Spleen (tissue), 7 donors: ENCODE measurements at regions not wholly inside any gene's neighbourhood (a gene's known extent, or its start where the extent isn't known, plus 50 kb on each side); places are given as distances from the start of the nearest gene placed in this dataset.

ENCODE experiments used
- CTCF ChIP-seq, 11 experiments: fragments of 200-600 bp in 7 of 11; fragments of 450-650 bp in 4 of 11; sonication (generic) in 4 of 11; IDR thresholded peaks in 8 of 11; conservative IDR thresholded peaks in 3 of 11; 1 replicate in 7 of 11; 2 replicates in 4 of 11; pipeline versions ENCODE4 v1.4.0 to v1.8.0; 2016 to 2021; ENCODE audit warnings: antibody characterized with exemption in 11 of 11, inconsistent platforms in 4 of 11, mild to moderate bottlenecking in 1 of 11
- POLR2A ChIP-seq, 3 donors: fragments of 450-650 bp; IDR thresholded peaks; one replicate each; pipeline ENCODE4 v1.5.1; 2017; ENCODE audit warnings: antibody characterized with exemption in 3 of 3, mild to moderate bottlenecking in 1 of 3
- POLR2AphosphoS5 ChIP-seq, 3 donors: sonication (generic); formaldehyde crosslinking; IDR thresholded peaks; one replicate each; pipeline ENCODE4 v1.5.1; 2017; ENCODE audit warnings: antibody characterized with exemption in 3 of 3
- donor health status: DM: no; HTN: no; CAD: no; lungs with moderate emphysema.
- donor health status: DM: no; HTN: no; CAD: no.
- donor health status: DM: no; HTN: no; CAD: no.

- no peak for TF ChIP-seq CTCF (IDR thresholded peaks at IDR 0.05 in 8 of 11, conservative IDR thresholded peaks at IDR 0.05 in 3 of 11)
- TF ChIP-seq POLR2A (IDR thresholded peaks at IDR 0.05) = no peak
- TF ChIP-seq POLR2AphosphoS5 (IDR thresholded peaks at IDR 0.05) = no peak
These were observed 57.8 kb upstream of the NABP1 start for GRCh38 chr2:191620144-191620543.
